GM13976 (cell line): ENCODE measurements at regions not wholly inside any gene's neighbourhood (a gene's known extent, or its start where the extent isn't known, plus 50 kb on each side); places are given as distances from the start of the nearest gene placed in this dataset.

Experiments
- DNase-seq: peaks from one replicate; pipeline ENCODE4 v3.0.0; 2012; ENCODE audit warnings: low spot score
- in situ Hi-C: fragments of 300-500 bp; cut with MboI; formaldehyde crosslinking; loops from one replicate; pipeline ENCODE4 v1.12.0; 2022; ENCODE audit warnings: low sequenced_read_pairs, mixed read lengths, inconsistent platforms; ENCODE audit not compliant: unreplicated experiment
- TF ChIP-seq, protein P1 (sequence below): IDR thresholded peaks from 2 replicates; pipeline ENCODE4 v1.5.1; 2012; ENCODE audit warnings: borderline replicate concordance, mild to moderate bottlenecking; ENCODE audit not compliant: insufficient read depth; ENCODE audit errors: extremely low read depth, missing control alignments, control extremely low read depth

DNA sequence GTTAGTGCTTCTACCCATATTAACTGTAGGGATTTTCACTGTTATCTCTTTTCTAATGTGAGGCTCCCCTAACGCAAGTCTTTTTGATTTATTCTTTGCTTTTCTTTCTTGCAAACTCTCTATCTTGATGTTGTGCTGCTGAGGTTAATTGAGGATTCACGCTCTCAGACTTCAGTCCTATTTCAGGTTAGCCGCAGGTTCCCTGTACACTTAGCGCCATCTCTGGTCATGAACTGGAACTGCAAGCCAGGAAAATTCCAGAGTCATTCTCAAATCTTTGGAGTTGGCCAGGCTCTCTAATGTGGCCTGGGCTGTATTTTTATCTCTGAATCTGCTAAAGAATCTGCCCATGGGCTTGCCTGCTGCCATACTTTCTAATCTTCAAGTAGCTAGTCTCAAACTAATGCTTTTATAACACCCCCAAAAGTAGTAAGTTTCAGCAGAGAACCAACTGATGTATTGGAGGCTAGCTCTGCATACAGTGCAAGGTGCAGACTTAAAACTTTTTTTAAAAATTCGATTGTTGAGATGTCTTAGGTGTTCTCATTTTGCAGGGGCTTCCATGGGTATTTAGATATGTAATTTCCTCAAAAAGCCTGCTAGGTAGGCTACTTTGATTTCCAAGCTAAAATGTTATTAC, 91.1 kb upstream of the OPRM1 start:
- in situ Hi-C loops: no loop called here
- TF ChIP-seq, protein P1, sequence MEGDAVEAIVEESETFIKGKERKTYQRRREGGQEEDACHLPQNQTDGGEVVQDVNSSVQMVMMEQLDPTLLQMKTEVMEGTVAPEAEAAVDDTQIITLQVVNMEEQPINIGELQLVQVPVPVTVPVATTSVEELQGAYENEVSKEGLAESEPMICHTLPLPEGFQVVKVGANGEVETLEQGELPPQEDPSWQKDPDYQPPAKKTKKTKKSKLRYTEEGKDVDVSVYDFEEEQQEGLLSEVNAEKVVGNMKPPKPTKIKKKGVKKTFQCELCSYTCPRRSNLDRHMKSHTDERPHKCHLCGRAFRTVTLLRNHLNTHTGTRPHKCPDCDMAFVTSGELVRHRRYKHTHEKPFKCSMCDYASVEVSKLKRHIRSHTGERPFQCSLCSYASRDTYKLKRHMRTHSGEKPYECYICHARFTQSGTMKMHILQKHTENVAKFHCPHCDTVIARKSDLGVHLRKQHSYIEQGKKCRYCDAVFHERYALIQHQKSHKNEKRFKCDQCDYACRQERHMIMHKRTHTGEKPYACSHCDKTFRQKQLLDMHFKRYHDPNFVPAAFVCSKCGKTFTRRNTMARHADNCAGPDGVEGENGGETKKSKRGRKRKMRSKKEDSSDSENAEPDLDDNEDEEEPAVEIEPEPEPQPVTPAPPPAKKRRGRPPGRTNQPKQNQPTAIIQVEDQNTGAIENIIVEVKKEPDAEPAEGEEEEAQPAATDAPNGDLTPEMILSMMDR: peak; percentile 86
- peak; percentile 8 for DNase-seq

DNA sequence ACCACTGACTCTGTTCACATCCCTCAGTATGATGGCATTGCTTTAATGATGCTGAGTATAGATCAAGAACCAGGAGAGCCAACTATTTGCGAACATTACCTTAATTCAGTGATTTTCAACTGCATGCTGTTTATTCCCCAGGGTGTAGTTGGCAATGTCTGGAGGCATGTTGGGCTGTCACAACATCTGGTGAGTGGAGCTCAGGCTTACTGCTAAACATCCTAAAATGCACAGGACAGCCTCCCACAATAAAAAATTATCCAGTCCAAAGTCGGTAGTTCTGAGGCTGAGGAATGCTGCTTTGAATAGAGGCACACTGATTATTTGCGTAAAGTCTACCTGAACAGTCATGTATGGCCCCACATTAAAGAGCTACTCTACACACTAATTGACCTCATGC, 94.8 kb upstream of the OPRM1 start:
- no peak for DNase-seq
- TF ChIP-seq, protein P1: no peak
- in situ Hi-C loops: no loop called here

DNA sequence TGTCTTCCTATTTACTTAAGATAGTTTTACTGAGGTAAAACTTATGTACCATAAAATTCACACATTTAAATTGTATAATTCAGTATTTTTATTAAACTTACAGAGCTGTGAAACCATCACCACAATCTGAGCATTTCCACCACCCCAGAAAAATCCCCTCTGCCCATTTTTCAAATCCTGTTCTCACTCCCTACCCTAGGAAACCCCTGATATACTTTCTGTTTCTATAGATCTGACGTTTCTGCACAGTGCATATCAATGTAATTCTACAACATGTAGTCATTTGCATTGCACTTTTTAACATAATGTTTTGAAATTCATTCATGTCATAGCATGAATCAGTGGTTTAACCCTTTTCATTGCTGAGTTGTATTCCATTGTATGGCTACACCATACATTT, 96.7 kb upstream of the OPRM1 start:
- DNase-seq: no peak
- TF ChIP-seq, protein P1: no peak
- in situ Hi-C loops: no loop called here

DNA sequence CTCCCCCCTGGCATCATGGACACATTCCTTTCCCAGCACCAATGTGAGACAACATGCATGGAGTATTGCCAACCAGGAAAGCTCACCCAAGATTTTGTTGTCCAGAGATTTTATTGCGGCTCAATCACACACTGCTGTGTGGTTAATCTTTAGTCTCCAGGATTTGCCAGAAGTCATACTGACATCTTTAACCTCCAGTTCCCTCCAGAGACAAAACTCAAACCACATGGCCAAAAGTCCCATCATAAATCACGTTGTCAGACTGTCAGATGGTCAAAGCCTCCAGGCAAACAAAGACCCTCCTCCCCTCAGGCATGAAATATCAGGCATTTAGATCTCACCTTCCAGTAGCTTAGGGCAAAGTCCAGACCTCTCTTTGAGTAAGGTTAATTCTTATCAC, 97.3 kb upstream of the OPRM1 start:
- DNase-seq: no peak
- TF ChIP-seq, protein P1: no peak
- in situ Hi-C loops: no loop called here

DNA sequence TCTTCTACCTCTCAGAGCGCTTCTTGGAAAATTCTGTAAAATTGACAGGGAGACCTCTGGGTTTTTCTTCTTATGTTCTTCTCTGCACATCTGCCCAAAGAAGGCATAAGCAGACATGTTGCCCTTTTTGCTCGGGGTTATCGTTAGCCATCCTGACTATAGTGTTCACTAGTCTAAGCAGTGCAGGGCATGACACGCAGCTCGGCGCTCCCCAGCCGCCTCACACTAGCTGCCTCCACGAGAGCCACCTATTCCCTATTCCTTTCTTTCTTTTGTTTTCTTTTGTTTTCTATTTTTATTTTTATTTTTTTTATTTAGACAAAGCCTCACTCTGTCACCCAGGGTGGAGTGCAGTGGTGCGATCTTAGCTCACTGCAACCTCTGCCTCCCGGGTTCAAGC, 100.2 kb upstream of the OPRM1 start:
- TF ChIP-seq, protein P1: no peak
- DNase-seq: no peak
- in situ Hi-C loops: no loop called here

DNA sequence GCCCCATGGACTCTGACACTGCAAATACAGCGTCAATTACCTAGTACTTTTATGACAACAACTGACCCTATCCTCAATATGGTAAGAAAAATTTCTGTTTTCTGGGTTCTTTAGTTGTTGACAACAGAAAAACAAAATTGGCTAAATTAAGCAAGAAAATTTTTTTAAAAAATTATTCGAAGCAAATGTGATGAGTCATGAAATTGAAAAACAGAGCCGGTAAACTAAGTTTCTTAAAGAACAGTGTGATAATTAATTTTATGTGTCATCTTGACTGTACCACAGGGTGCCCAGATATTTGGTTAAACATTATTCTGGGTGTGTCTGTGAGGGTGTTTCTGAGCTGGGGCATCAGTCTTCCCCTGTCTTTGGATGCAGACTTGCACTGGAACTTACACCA, 107.6 kb upstream of the OPRM1 start:
- no peak for DNase-seq
- TF ChIP-seq, protein P1: no peak
- in situ Hi-C loops: no loop called here

DNA sequence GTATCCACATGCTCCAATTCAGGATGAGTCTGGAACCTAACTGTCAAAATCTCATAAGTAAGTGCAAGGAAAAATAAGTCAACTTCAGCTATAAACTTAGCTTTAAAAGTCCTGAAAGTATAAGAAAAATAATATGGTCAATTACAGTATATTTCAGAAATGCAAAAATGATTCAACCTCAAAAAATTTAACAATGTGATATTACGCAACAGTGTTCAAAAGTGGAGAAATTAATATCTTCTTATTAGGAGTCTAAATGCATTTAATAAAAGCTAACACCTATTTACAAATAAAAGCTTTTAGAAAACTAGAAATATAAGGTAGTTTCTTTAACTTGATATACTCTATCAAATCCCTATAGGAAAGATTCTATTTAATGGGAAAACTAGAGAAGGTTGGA, 111.2 kb upstream of the OPRM1 start:
- TF ChIP-seq, protein P1: no peak
- in situ Hi-C loops: no loop called here
- DNase-seq: no peak
